OCI-LY1 (cell line): ENCODE measurements at regions not wholly inside any gene's neighbourhood (a gene's known extent, or its start where the extent isn't known, plus 50 kb on each side); places are given as distances from the start of the nearest gene placed in this dataset.

Experiments used
- H2AFZ ChIP-seq: fragments of 200-600 bp; sonication (generic), shearing (Covaris generic); 2 replicates; pipeline ENCODE4 v1.6.0; 2014; ENCODE audit warnings: antibody characterized with exemption, mild to moderate bottlenecking, low read length
- H3F3A ChIP-seq: fragments of 200-600 bp; sonication (generic), shearing (Covaris generic); 2 replicates; pipeline ENCODE4 v1.6.0; 2014; ENCODE audit warnings: mild to moderate bottlenecking, antibody characterized with exemption, low read length, moderate library complexity; ENCODE audit not compliant: insufficient read depth
- H3K27ac ChIP-seq: fragments of 200-600 bp; sonication (generic); 2 replicates; pipeline ENCODE4 v1.5.1; 2014; ENCODE audit warnings: low read length, mixed run types, mild to moderate bottlenecking, low read depth; ENCODE audit not compliant: poor library complexity, severe bottlenecking
- H3K27me3 ChIP-seq: fragments of 200-600 bp; sonication (generic); 2 replicates; pipeline ENCODE4 v1.6.0; 2014; ENCODE audit warnings: antibody characterized with exemption, mild to moderate bottlenecking, low read length, moderate library complexity; ENCODE audit not compliant: insufficient read depth
- H3K36me3 ChIP-seq: fragments of 200-600 bp; sonication (generic); 2 replicates; pipeline ENCODE4 v1.6.1; 2014; ENCODE audit warnings: mild to moderate bottlenecking, antibody characterized with exemption, low read length, moderate library complexity, mixed read lengths; ENCODE audit not compliant: insufficient read depth
- H3K4me1 ChIP-seq: fragments of 200-600 bp; sonication (generic); 2 replicates; pipeline ENCODE4 v1.5.1; 2014; ENCODE audit warnings: mild to moderate bottlenecking, low read length, moderate library complexity; ENCODE audit not compliant: insufficient read depth, severe bottlenecking
- H3K4me2 ChIP-seq: fragments of 200-600 bp; sonication (generic), shearing (Covaris generic); 2 replicates; pipeline ENCODE4 v1.6.1; 2014; ENCODE audit warnings: low read length
- H3K4me3 ChIP-seq: fragments of 200-600 bp; sonication (generic); 2 replicates; pipeline ENCODE4 v1.5.1; 2014; ENCODE audit warnings: low read length, low read depth, mild to moderate bottlenecking, mixed read lengths; ENCODE audit not compliant: poor library complexity, severe bottlenecking
- H3K79me2 ChIP-seq: fragments of 200-600 bp; shearing (Covaris generic); 2 replicates; pipeline ENCODE4 v1.6.1; 2016; ENCODE audit warnings: mixed run types, low read length, mixed read lengths; ENCODE audit not compliant: insufficient read depth
- H3K9ac ChIP-seq: fragments of 200-600 bp; sonication (generic), shearing (Covaris generic); 2 replicates; pipeline ENCODE4 v1.6.1; 2014; ENCODE audit warnings: mild to moderate bottlenecking, low read length, mixed read lengths
- H3K9me2 ChIP-seq: fragments of 200-600 bp; sonication (generic), shearing (Covaris generic); 2 replicates; pipeline ENCODE4 v1.6.1; 2014; ENCODE audit warnings: low read depth, mild to moderate bottlenecking, low read length, mixed read lengths
- H3K9me3 ChIP-seq: fragments of 200-600 bp; shearing (Covaris generic); 2 replicates; pipeline ENCODE4 v1.6.1; 2014; ENCODE audit warnings: low read length, mixed read lengths
- H4K20me1 ChIP-seq: fragments of 200-600 bp; sonication (generic), shearing (Covaris generic); 2 replicates; pipeline ENCODE4 v1.6.0; 2016; ENCODE audit warnings: mild to moderate bottlenecking, low read length; ENCODE audit not compliant: insufficient read depth
- CTCF ChIP-seq: fragments of 200-600 bp; sonication (generic), shearing (Covaris generic); IDR thresholded peaks from 2 replicates; pipeline ENCODE4 v1.5.1; 2017; ENCODE audit warnings: mild to moderate bottlenecking, antibody characterized with exemption, low read length, moderate library complexity, mixed read lengths
- EZH2 ChIP-seq: fragments of 200-600 bp; sonication (generic), shearing (Covaris generic); IDR thresholded peaks from 2 replicates; pipeline ENCODE4 v1.8.0; 2017; ENCODE audit warnings: borderline replicate concordance, mixed run types, mild to moderate bottlenecking, antibody characterized with exemption, low read length, moderate library complexity, mixed read lengths

GRCh38 chr4:126718136-126718535 is 914.6 kb upstream of the INTU start:
- Histone ChIP-seq H3K9me3 (no peaks in the 10 kb centered on the region), H3F3A (no peaks in the 10 kb centered on the region), H3K4me2 (no peak overlapping the region), H3K9me2 (no peaks in the 10 kb centered on the region), H3K4me3 (no peak overlapping the region), H3K79me2 (no peaks in the 10 kb centered on the region), H3K9ac (no peak overlapping the region), H4K20me1 (no peaks in the 10 kb centered on the region), H3K27ac (no peak overlapping the region), H3K4me1 (no peaks in the 10 kb centered on the region), H3K36me3 (no peaks in the 10 kb centered on the region), H2AFZ (no peak overlapping the region), H3K27me3 (no peaks in the 10 kb centered on the region)
- no peak for TF ChIP-seq CTCF
- TF ChIP-seq EZH2 = no peak

- no peak overlapping the region for H3K27ac ChIP-seq
- no peaks in the 10 kb centered on the region for H3K9me3 ChIP-seq
- no peak overlapping the region for H3K4me2 ChIP-seq
- no peaks in the 10 kb centered on the region for H3K79me2 ChIP-seq
- no peaks in the 10 kb centered on the region for H3K36me3 ChIP-seq
- H3F3A ChIP-seq = no peaks in the 10 kb centered on the region
- no peak overlapping the region for H2AFZ ChIP-seq
- no peaks in the 10 kb centered on the region for H4K20me1 ChIP-seq
- TF ChIP-seq CTCF (no peak), EZH2 (no peak)
- no peaks in the 10 kb centered on the region for H3K27me3 ChIP-seq
- H3K4me1 ChIP-seq = no peaks in the 10 kb centered on the region
- H3K9me2 ChIP-seq = no peaks in the 10 kb centered on the region
- no peak overlapping the region for H3K9ac ChIP-seq
- H3K4me3 ChIP-seq = no peak overlapping the region
Observed at GRCh38 chr4:126719852-126720251, 912.9 kb upstream of the INTU start.

GRCh38 chr4:126725906-126726305 is 906.9 kb upstream of the INTU start:
- Histone ChIP-seq H3K27me3 (no peaks in the 10 kb centered on the region), H3K36me3 (no peaks in the 10 kb centered on the region), H3K4me1 (no peaks in the 10 kb centered on the region), H3K4me2 (no peak overlapping the region), H3K9me3 (no peaks in the 10 kb centered on the region), H3K27ac (no peak overlapping the region), H3F3A (no peaks in the 10 kb centered on the region), H4K20me1 (no peaks in the 10 kb centered on the region), H3K9ac (no peak overlapping the region), H2AFZ (no peak overlapping the region), H3K79me2 (no peaks in the 10 kb centered on the region), H3K9me2 (no peaks in the 10 kb centered on the region), H3K4me3 (no peak overlapping the region)
- no peak for TF ChIP-seq EZH2
- no peak for TF ChIP-seq CTCF
